WTC11 (cell line): ENCODE measurements at regions not wholly inside any gene's neighbourhood (a gene's known extent, or its start where the extent isn't known, plus 50 kb on each side); places are given as distances from the start of the nearest gene placed in this dataset.

Source experiments
- CTCF ChIP-seq: fragments of 200-600 bp; IDR thresholded peaks from 2 replicates; pipeline ENCODE4 v1.8.0; 2022; ENCODE audit warnings: antibody characterized with exemption
- TEAD4 ChIP-seq: sonication (generic); formaldehyde crosslinking; IDR thresholded peaks from 2 replicates; pipeline ENCODE4 v1.8.0; 2022; ENCODE audit warnings: mild to moderate bottlenecking, missing genetic modification reagents

GRCh38 chr13:26943748-26944147 lies 183.2 kb upstream of the GPR12 start:
- TF ChIP-seq CTCF (no peak), TEAD4 (CRISPR knock-in tag) (no peak)
